Colonic mucosa (tissue), 4 donors: ENCODE measurements at regions not wholly inside any gene's neighbourhood (a gene's known extent, or its start where the extent isn't known, plus 50 kb on each side); places are given as distances from the start of the nearest gene placed in this dataset.
"Not testable (repeated sequence)": the region's sequence is repeated elsewhere in the genome, so short reads cannot be mapped to it uniquely, and the experiment has no call there.

Experiments used
- DNase-seq: peaks from one replicate; pipeline ENCODE4 v3.0.0-alpha.2; 2020
- H3K27ac ChIP-seq: fragments of 200-600 bp; one replicate; pipeline ENCODE4 v1.8.0; 2021
- H3K27me3 ChIP-seq: fragments of 200-600 bp; one replicate; pipeline ENCODE4 v1.8.0; 2021
- H3K36me3 ChIP-seq: fragments of 200-600 bp; one replicate; pipeline ENCODE4 v1.8.0; 2021
- H3K4me1 ChIP-seq: fragments of 200-600 bp; one replicate; pipeline ENCODE4 v1.8.0; 2021; ENCODE audit warnings: mild to moderate bottlenecking
- H3K4me3 ChIP-seq: fragments of 200-600 bp; one replicate; pipeline ENCODE4 v1.8.0; 2021
- H3K9ac ChIP-seq, 2 donors: one replicate each; pipeline ENCODE4 v1.7.0; 2013; ENCODE audit warnings: control low read depth in 2 of 2, low read depth in 2 of 2, low read length in 2 of 2
- H3K9me3 ChIP-seq: fragments of 200-600 bp; one replicate; pipeline ENCODE4 v1.8.0; 2021
- CTCF ChIP-seq: fragments of 200-600 bp; IDR thresholded peaks from one replicate; pipeline ENCODE4 v1.8.0; 2022; ENCODE audit warnings: antibody characterized with exemption, mild to moderate bottlenecking
- intact Hi-C: fragments of 100-400 bp; cut with DNase I; formaldehyde crosslinking; loops from one replicate; pipeline ENCODE4 v1.14.1; 2022
- donor health status: healthy.
- donor health status: DM: no; HTN: no; CAD: no.
- donor health status: DM: no; HTN: no; CAD: no.

GRCh38 chr3:181930105-181930504, 218.4 kb downstream of the SOX2 start:
- Histone ChIP-seq H3K4me3 (no peak overlapping the region), H3K27ac (no peak overlapping the region), H3K9ac (no peak overlapping the region), H3K9me3 (no peaks in the 10 kb centered on the region), H3K27me3 (no peaks in the 10 kb centered on the region), H3K4me1 (no peaks in the 10 kb centered on the region), H3K36me3 (no peaks in the 10 kb centered on the region)
- no peak for DNase-seq
- no peak for TF ChIP-seq CTCF
- intact Hi-C loops: no loop called here

- intact Hi-C loops: no loop called here
- no peak for DNase-seq
- Histone ChIP-seq H3K27me3 (no peaks in the 10 kb centered on the region), H3K4me1 (no peaks in the 10 kb centered on the region), H3K9ac (no peak overlapping the region), H3K4me3 (no peak overlapping the region), H3K36me3 (no peaks in the 10 kb centered on the region), H3K9me3 (no peaks in the 10 kb centered on the region), H3K27ac (no peak overlapping the region)
- TF ChIP-seq CTCF: no peak
These were observed 220.3 kb downstream of the SOX2 start for GRCh38 chr3:181932039-181932438.

- Histone ChIP-seq H3K9me3 (no peaks in the 10 kb centered on the region), H3K4me1 (no peaks in the 10 kb centered on the region), H3K4me3 (no peak overlapping the region), H3K27me3 (no peaks in the 10 kb centered on the region), H3K27ac (no peak overlapping the region), H3K36me3 (no peaks in the 10 kb centered on the region), H3K9ac (no peak overlapping the region)
- DNase-seq: no peak
- intact Hi-C loops: no loop called here
- TF ChIP-seq CTCF: no peak
These were observed 221.4 kb downstream of the SOX2 start for GRCh38 chr3:181933052-181933618.

- intact Hi-C loops: no loop called here
These were observed 224.2 kb downstream of the SOX2 start for GRCh38 chr3:181935915-181936314.

GRCh38 chr3:181936774-181937173, 225.0 kb downstream of the SOX2 start:
- Histone ChIP-seq H3K27ac (no peak overlapping the region), H3K4me1 (no peaks in the 10 kb centered on the region), H3K36me3 (no peaks in the 10 kb centered on the region), H3K4me3 (no peak overlapping the region), H3K9ac (no peak overlapping the region), H3K9me3 (no peaks in the 10 kb centered on the region), H3K27me3 (no peaks in the 10 kb centered on the region)
- no peak for DNase-seq
- intact Hi-C loops: no loop called here
- no peak for TF ChIP-seq CTCF

More at GRCh38 chr3:181935915-181936314, 224.2 kb downstream of the SOX2 start:
- H3K4me3 ChIP-seq: no peak overlapping the region
- H3K36me3 ChIP-seq: no peaks in the 10 kb centered on the region
- TF ChIP-seq CTCF: no peak
- H3K9me3 ChIP-seq: no peaks in the 10 kb centered on the region
- no peak overlapping the region for H3K9ac ChIP-seq
- no peaks in the 10 kb centered on the region for H3K27me3 ChIP-seq
- H3K27ac ChIP-seq: no peak overlapping the region
- no peak for DNase-seq
- no peaks in the 10 kb centered on the region for H3K4me1 ChIP-seq

- DNase-seq, intact Hi-C loops, H3K27me3 ChIP-seq, H3K36me3 ChIP-seq, H3K9me3 ChIP-seq, H3K4me1 ChIP-seq, H3K27ac ChIP-seq, H3K4me3 ChIP-seq, H3K9ac ChIP-seq: not testable (repeated sequence)
These were observed 226.9 kb downstream of the SOX2 start for GRCh38 chr3:181938580-181938979.
